DND-41 (cell line): ENCODE measurements at regions not wholly inside any gene's neighbourhood (a gene's known extent, or its start where the extent isn't known, plus 50 kb on each side); places are given as distances from the start of the nearest gene placed in this dataset.

Source experiments
- ATAC-seq: fragments of 200-7000 bp; cut with Tn5 transposase; 3 replicates; pipeline ENCODE4 v1.9.1; 2021; ENCODE audit warnings: low read depth; ENCODE audit not compliant: insufficient read depth
- DNase-seq: peaks from one replicate; pipeline ENCODE4 v3.0.0-alpha.2; 2020
- H2AFZ ChIP-seq: 2 replicates; pipeline ENCODE4 v1.6.0; 2012; ENCODE audit warnings: low read depth, low read length
- H3K27ac ChIP-seq: 2 replicates; pipeline ENCODE4 v1.5.1; 2012; ENCODE audit warnings: low read length, inconsistent platforms
- H3K27me3 ChIP-seq: fragments of 200-600 bp; sonication (generic); 2 replicates; pipeline ENCODE4 v1.6.0; 2012; ENCODE audit warnings: low read length, mild to moderate bottlenecking, inconsistent platforms; ENCODE audit not compliant: insufficient read depth, poor library complexity
- H3K36me3 ChIP-seq: 2 replicates; pipeline ENCODE4 v1.5.1; 2012; ENCODE audit warnings: low read length, inconsistent platforms; ENCODE audit not compliant: insufficient read depth
- H3K4me1 ChIP-seq: 2 replicates; pipeline ENCODE4 v1.5.1; 2012; ENCODE audit warnings: mild to moderate bottlenecking, low read length; ENCODE audit not compliant: insufficient read depth
- H3K4me2 ChIP-seq: 2 replicates; pipeline ENCODE4 v1.6.0; 2012; ENCODE audit warnings: mild to moderate bottlenecking, moderate library complexity, low read length, inconsistent platforms; ENCODE audit not compliant: insufficient read depth
- H3K4me3 ChIP-seq, 2 experiments: fragments of 200-600 bp in 1 of 2; shearing (Covaris generic) in 1 of 2; 2 replicates each; pipeline ENCODE4 v1.5.1; 2012 to 2016; ENCODE audit warnings: inconsistent platforms in 2 of 2, low read length in 2 of 2, mild to moderate bottlenecking in 2 of 2, low read depth in 1 of 2, moderate library complexity in 1 of 2
- H3K79me2 ChIP-seq: 2 replicates; pipeline ENCODE4 v1.6.0; 2012; ENCODE audit warnings: low read length, inconsistent platforms; ENCODE audit not compliant: insufficient read depth
- H3K9ac ChIP-seq: 2 replicates; pipeline ENCODE4 v1.6.0; 2012; ENCODE audit warnings: low read depth, mild to moderate bottlenecking, inconsistent platforms, low read length, moderate library complexity
- H3K9me3 ChIP-seq: 2 replicates; pipeline ENCODE4 v1.5.1; 2012; ENCODE audit warnings: low read length, moderate library complexity, mild to moderate bottlenecking, inconsistent platforms; ENCODE audit not compliant: insufficient read depth, severe bottlenecking
- H4K20me1 ChIP-seq: 2 replicates; pipeline ENCODE4 v1.6.0; 2012; ENCODE audit warnings: low read length; ENCODE audit not compliant: insufficient read depth
- CTCF ChIP-seq: IDR thresholded peaks from 2 replicates; pipeline ENCODE4 v1.5.1; 2012; ENCODE audit warnings: borderline replicate concordance, low read length, moderate library complexity, mild to moderate bottlenecking; ENCODE audit not compliant: poor library complexity, severe bottlenecking; ENCODE audit errors: extremely low read depth
- EZH2 ChIP-seq: IDR thresholded peaks from 3 replicates; pipeline ENCODE4 v1.6.1; 2012; ENCODE audit warnings: borderline replicate concordance, low read depth, mild to moderate bottlenecking, moderate library complexity, low read length, inconsistent platforms; ENCODE audit not compliant: severe bottlenecking

DNA sequence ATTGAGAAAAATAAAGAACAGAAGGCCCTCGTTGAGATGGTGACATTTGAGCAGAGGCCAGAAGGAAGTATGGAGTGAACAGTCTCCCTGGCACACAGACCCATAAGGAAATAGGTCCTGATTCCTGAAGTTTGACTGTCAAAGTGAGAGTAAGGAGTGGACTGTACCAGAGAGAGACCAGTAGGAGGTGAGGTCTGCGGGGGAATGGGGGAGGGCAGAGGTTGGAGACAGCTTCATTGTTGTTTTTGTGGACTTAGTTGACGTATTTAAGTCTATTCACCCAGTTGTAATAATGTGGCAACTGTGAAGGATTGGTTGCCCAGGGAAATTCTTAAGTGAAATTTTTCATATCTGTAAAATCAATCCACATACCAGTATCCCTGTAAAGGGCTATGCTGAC is 110.7 kb downstream of the TFAP2B start:
- no peak for ATAC-seq
- Histone ChIP-seq H3K27ac (no peak overlapping the region), H2AFZ (no peak overlapping the region), H3K9me3 (no peaks in the 10 kb centered on the region), H3K4me1 (peaks cover 8% of the 10 kb centered on the region), H3K4me3 (no peak overlapping the region), H3K9ac (no peak overlapping the region), H3K4me2 (no peak overlapping the region), H3K27me3 (no peaks in the 10 kb centered on the region), H3K36me3 (no peaks in the 10 kb centered on the region), H3K79me2 (no peaks in the 10 kb centered on the region), H4K20me1 (no peaks in the 10 kb centered on the region)
- DNase-seq: no peak
- no peak for TF ChIP-seq EZH2
- no peak for TF ChIP-seq CTCF

DNA sequence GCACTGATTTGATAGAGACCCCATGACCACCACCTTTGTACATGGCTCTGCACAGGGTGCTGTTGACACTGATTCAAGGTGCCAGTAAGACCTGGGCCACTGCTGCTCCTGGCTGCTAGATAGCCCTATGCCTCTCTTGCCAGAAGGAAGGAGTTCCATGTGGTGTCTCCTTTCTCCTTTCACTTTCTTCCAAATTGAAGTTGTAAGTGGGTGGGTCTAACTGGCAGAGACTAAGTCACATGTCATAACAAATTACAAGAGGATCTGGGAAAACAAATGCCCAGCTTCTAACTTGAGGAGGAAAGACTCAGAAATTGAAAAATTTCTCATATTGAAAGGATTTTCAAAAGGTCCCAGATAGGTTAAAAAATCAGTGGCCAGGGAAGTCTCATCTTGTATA is 116.8 kb downstream of the TFAP2B start:
- no peak overlapping the region for H3K4me2 ChIP-seq
- TF ChIP-seq EZH2 (no peak), CTCF (no peak)
- DNase-seq: no peak
- peaks cover 9% of the 10 kb centered on the region for H3K4me1 ChIP-seq
- H3K9ac ChIP-seq: no peak overlapping the region
- no peak overlapping the region for H3K27ac ChIP-seq
- no peaks in the 10 kb centered on the region for H3K9me3 ChIP-seq
- H3K4me3 ChIP-seq: no peak overlapping the region
- peak overlapping the region; percentile 39; the same call in 1 of the 2 replicates for H2AFZ ChIP-seq
- H4K20me1 ChIP-seq: no peaks in the 10 kb centered on the region
- H3K79me2 ChIP-seq: no peaks in the 10 kb centered on the region
- H3K27me3 ChIP-seq: no peaks in the 10 kb centered on the region
- ATAC-seq: no peak
- no peaks in the 10 kb centered on the region for H3K36me3 ChIP-seq

- H3K27ac ChIP-seq: no peak overlapping the region
- H2AFZ ChIP-seq: peak overlapping the region; percentile 51; the same call in 1 of the 2 replicates
- ATAC-seq (peak; percentile 29; the same call in 1 of the 3 replicates), DNase-seq (no peak)
- peaks cover 9% of the 10 kb centered on the region for H3K4me1 ChIP-seq
- H3K9ac ChIP-seq: no peak overlapping the region
- no peak overlapping the region for H3K4me3 ChIP-seq
- H3K9me3 ChIP-seq: no peaks in the 10 kb centered on the region
- H3K36me3 ChIP-seq: no peaks in the 10 kb centered on the region
- H3K27me3 ChIP-seq: no peaks in the 10 kb centered on the region
- no peak overlapping the region for H3K4me2 ChIP-seq
- no peak for TF ChIP-seq CTCF
- TF ChIP-seq EZH2: no peak
- no peaks in the 10 kb centered on the region for H3K79me2 ChIP-seq
- H4K20me1 ChIP-seq: no peaks in the 10 kb centered on the region
These were observed 117.6 kb downstream of the TFAP2B start for GRCh38 chr6:50936277-50936681.

GRCh38 chr6:50939931-50940330 is 121.3 kb downstream of the TFAP2B start:
- Histone ChIP-seq H3K79me2 (no peaks in the 10 kb centered on the region), H3K4me3 (no peak overlapping the region), H3K27ac (no peak overlapping the region), H4K20me1 (no peaks in the 10 kb centered on the region), H3K9ac (no peak overlapping the region), H2AFZ (no peak overlapping the region), H3K4me1 (peaks cover 9% of the 10 kb centered on the region), H3K4me2 (no peak overlapping the region), H3K36me3 (no peaks in the 10 kb centered on the region), H3K9me3 (no peaks in the 10 kb centered on the region), H3K27me3 (no peaks in the 10 kb centered on the region)
- DNase-seq (no peak), ATAC-seq (no peak)
- no peak for TF ChIP-seq EZH2
- TF ChIP-seq CTCF: no peak
